CD14-positive monocyte (primary cell): ENCODE measurements at regions not wholly inside any gene's neighbourhood (a gene's known extent, or its start where the extent isn't known, plus 50 kb on each side); places are given as distances from the start of the nearest gene placed in this dataset.
A peak's percentile ranks its signal among the peaks of the same experiment; 100 is the strongest.

Source experiments
- DNase-seq, 3 donors: peaks; one replicate each; pipeline ENCODE4 v3.0.0-alpha.2; 2011 to 2022
- H2AFZ ChIP-seq: 2 replicates; pipeline ENCODE4 v1.6.0; 2012; ENCODE audit warnings: mild to moderate bottlenecking, low read depth, low read length, inconsistent platforms; ENCODE audit not compliant: insufficient read depth, poor library complexity, severe bottlenecking
- H3K27ac ChIP-seq, 2 donors: 1 replicate in 1 of 2; 2 replicates in 1 of 2; pipeline ENCODE4 v1.5.1; 2012 to 2013; ENCODE audit warnings: low read length in 2 of 2, control low read depth in 1 of 2, inconsistent platforms in 1 of 2, low read depth in 1 of 2, mild to moderate bottlenecking in 1 of 2
- H3K27me3 ChIP-seq, 2 donors: one replicate each; pipeline versions ENCODE4 v1.6.0 to v1.6.1; 2011 to 2013; ENCODE audit warnings: low read length in 2 of 2; ENCODE audit not compliant: control insufficient read depth in 2 of 2, insufficient read depth in 2 of 2
- H3K36me3 ChIP-seq, 2 donors: replicated peaks in 1 of 2; 1 replicate in 1 of 2; 2 replicates in 1 of 2; pipeline versions ENCODE4 v1.5.1 to v1.6.1; 2012 to 2013; ENCODE audit warnings: low read length in 2 of 2, control low read depth in 1 of 2, inconsistent platforms in 1 of 2, mild to moderate bottlenecking in 1 of 2; ENCODE audit not compliant: insufficient read depth in 2 of 2, control insufficient read depth in 1 of 2
- H3K4me1 ChIP-seq, 2 donors: 1 replicate in 1 of 2; 2 replicates in 1 of 2; pipeline versions ENCODE4 v1.5.1 to v1.6.1; 2012 to 2013; ENCODE audit warnings: low read length in 2 of 2, control low read depth in 1 of 2, inconsistent platforms in 1 of 2, mild to moderate bottlenecking in 1 of 2, moderate library complexity in 1 of 2; ENCODE audit not compliant: insufficient read depth in 2 of 2, control insufficient read depth in 1 of 2
- H3K4me2 ChIP-seq: replicated peaks from 2 replicates; pipeline ENCODE3; 2012; ENCODE audit warnings: low read length, moderate library complexity, mild to moderate bottlenecking; ENCODE audit not compliant: poor library complexity, severe bottlenecking; ENCODE audit errors: extremely low read depth
- H3K4me3 ChIP-seq, 3 experiments: fragments of 200-600 bp in 1 of 3; sonication (generic) in 1 of 3; replicated peaks in 1 of 3; 1 replicate in 2 of 3; 2 replicates in 1 of 3; pipeline ENCODE4 v1.5.1; 2011 to 2013; ENCODE audit warnings: low read length in 3 of 3, mild to moderate bottlenecking in 3 of 3, control low read depth in 2 of 3, low read depth in 2 of 3, inconsistent platforms in 1 of 3, moderate library complexity in 1 of 3
- H3K79me2 ChIP-seq: 2 replicates; pipeline ENCODE4 v1.6.0; 2012; ENCODE audit warnings: mild to moderate bottlenecking, control low read depth, inconsistent platforms, low read length, moderate library complexity; ENCODE audit not compliant: insufficient read depth
- H3K9ac ChIP-seq: 2 replicates; pipeline ENCODE4 v1.6.0; 2017; ENCODE audit warnings: low read length, mild to moderate bottlenecking; ENCODE audit not compliant: insufficient read depth, poor library complexity, severe bottlenecking
- H3K9me3 ChIP-seq, 2 donors: replicated peaks in 1 of 2; 1 replicate in 1 of 2; 2 replicates in 1 of 2; pipeline versions ENCODE4 v1.5.1 to v1.6.1; 2012 to 2013; ENCODE audit warnings: low read length in 2 of 2, control low read depth in 1 of 2; ENCODE audit not compliant: control insufficient read depth in 1 of 2, insufficient read depth in 1 of 2
- H4K20me1 ChIP-seq: 2 replicates; pipeline ENCODE4 v1.6.0; 2012; ENCODE audit warnings: mild to moderate bottlenecking, low read length, control low read depth, moderate library complexity; ENCODE audit not compliant: insufficient read depth
- H3K27ac Mint-ChIP-seq, 7 donors: one replicate each; pipeline ENCODE4 v1.8.0; 2020; ENCODE audit warnings: mild to moderate bottlenecking in 7 of 7, mixed read lengths in 7 of 7, moderate library complexity in 6 of 7, inconsistent platforms in 2 of 7
- H3K27me3 Mint-ChIP-seq, 3 donors: one replicate each; pipeline ENCODE4 v1.8.0; 2021 to 2022; ENCODE audit warnings: low read depth in 3 of 3, mild to moderate bottlenecking in 3 of 3, mixed read lengths in 3 of 3, moderate library complexity in 3 of 3, inconsistent platforms in 1 of 3
- H3K36me3 Mint-ChIP-seq, 2 donors: one replicate each; pipeline ENCODE4 v1.8.0; 2020; ENCODE audit warnings: mixed read lengths in 2 of 2, inconsistent platforms in 1 of 2, mild to moderate bottlenecking in 1 of 2
- H3K4me1 Mint-ChIP-seq: one replicate; pipeline ENCODE4 v1.8.0; 2020; ENCODE audit warnings: mild to moderate bottlenecking, mixed read lengths
- H3K4me3 Mint-ChIP-seq, 2 donors: one replicate each; pipeline ENCODE4 v1.8.0; 2020; ENCODE audit warnings: mild to moderate bottlenecking in 2 of 2, mixed read lengths in 2 of 2, moderate library complexity in 1 of 2
- H3K9me3 Mint-ChIP-seq, 7 donors: one replicate each; pipeline ENCODE4 v1.8.0; 2020 to 2022; ENCODE audit warnings: mixed read lengths in 7 of 7, mild to moderate bottlenecking in 6 of 7, moderate library complexity in 6 of 7, inconsistent platforms in 2 of 7
- CTCF ChIP-seq: fragments of 200-600 bp; IDR thresholded peaks from one replicate; pipeline ENCODE4 v1.8.0; 2022; ENCODE audit warnings: antibody characterized with exemption, mild to moderate bottlenecking
- WGBS: methylation state at CpG from one replicate; pipeline ENCODE4 v1.1.5; 2013; ENCODE audit warnings: missing lambda C conversion rate; ENCODE audit not compliant: insufficient coverage; 5-methylcytosine and 5-hydroxymethylcytosine counted together
- intact Hi-C, 2 donors: fragments of 100-400 bp; cut with micrococcal nuclease; formaldehyde crosslinking; loops; one replicate each; pipeline versions ENCODE4 v1.15.0 to v1.15.1; 2023

- intact Hi-C loops: no loop called here
- no peak for TF ChIP-seq CTCF
- H3K4me3 Mint-ChIP-seq: no peak overlapping the region
- Histone ChIP-seq H3K4me2 (no peak overlapping the region), H3K27ac (no peak overlapping the region), H3K79me2 (no peaks in the 10 kb centered on the region), H3K9ac (no peak overlapping the region), H3K27me3 (no peaks in the 10 kb centered on the region), H3K36me3 (no peaks in the 10 kb centered on the region), H3K4me3 (no peak overlapping the region), H4K20me1 (no peaks in the 10 kb centered on the region), H2AFZ (no peak overlapping the region), H3K9me3 (no peaks in the 10 kb centered on the region), H3K4me1 (no peaks in the 10 kb centered on the region)
- H3K27me3 Mint-ChIP-seq: no peaks in the 10 kb centered on the region
- H3K36me3 Mint-ChIP-seq: no peaks in the 10 kb centered on the region
- H3K4me1 Mint-ChIP-seq: no peaks in the 10 kb centered on the region
- WGBS: 96% methylated on average over 3 of the region's 8 CpGs
- peaks cover 0 to 3% (median 0%) of the 10 kb centered on the region in 7 donors for H3K9me3 Mint-ChIP-seq
- DNase-seq: no peak
- H3K27ac Mint-ChIP-seq: peak overlapping the region in 1 of 7 donors; percentile 37
Observed at GRCh38 chr21:18493422-18493821, 89.8 kb upstream of the TMPRSS15 start.

- Histone ChIP-seq H3K36me3 (no peaks in the 10 kb centered on the region), H3K4me3 (no peak overlapping the region), H3K79me2 (no peaks in the 10 kb centered on the region), H3K9ac (no peak overlapping the region), H3K4me2 (no peak overlapping the region), H3K9me3 (no peaks in the 10 kb centered on the region), H3K4me1 (no peaks in the 10 kb centered on the region), H4K20me1 (no peaks in the 10 kb centered on the region), H3K27me3 (no peaks in the 10 kb centered on the region), H3K27ac (no peak overlapping the region), H2AFZ (no peak overlapping the region)
- intact Hi-C loops: no loop called here
- no peak overlapping the region for H3K27ac Mint-ChIP-seq
- H3K9me3 Mint-ChIP-seq: no peaks in the 10 kb centered on the region
- no peak for DNase-seq
- WGBS: no CpG with 5 or more reads among the region's 1 CpG
- no peak for TF ChIP-seq CTCF
- no peaks in the 10 kb centered on the region for H3K4me1 Mint-ChIP-seq
- H3K4me3 Mint-ChIP-seq: no peak overlapping the region
- H3K36me3 Mint-ChIP-seq: no peaks in the 10 kb centered on the region
- H3K27me3 Mint-ChIP-seq: no peaks in the 10 kb centered on the region
Observed at GRCh38 chr21:18495523-18495922, 91.9 kb upstream of the TMPRSS15 start.
